HCT116 (cell line): ENCODE measurements at regions not wholly inside any gene's neighbourhood (a gene's known extent, or its start where the extent isn't known, plus 50 kb on each side); places are given as distances from the start of the nearest gene placed in this dataset.

Experiments
- ATAC-seq: fragments of 200-7000 bp; cut with Tn5 transposase; 2 replicates; pipeline ENCODE4 v1.9.1; 2020; ENCODE audit warnings: mild to moderate bottlenecking, moderate library complexity
- BruUV-seq: library from RNA; stranded (reverse); fragments of 400-500 nt; replicated peaks from 2 replicates; lab custom pipeline; 2021; lab: Mats Ljungman, UMichigan
- CTCF ChIA-PET: fragments of 300-600 bp; sonication (Branson Sonifier 250); formaldehyde crosslinking; loops from one replicate; lab custom pipeline; 2021; ENCODE audit warnings: antibody characterized with exemption; lab: Charles Lee
- POLR2A ChIA-PET: fragments of 300-600, 350-600 bp; sonication (Branson Sonifier 250); formaldehyde crosslinking; loops from one replicate; lab custom pipeline; 2021; ENCODE audit warnings: antibody characterized with exemption; lab: Charles Lee
- RAD21 ChIA-PET, 2 experiments: fragments of 300-600 bp; sonication (Branson Sonifier 250); formaldehyde crosslinking; loops; one replicate each; lab custom pipeline; 2023; ENCODE audit warnings: low total read pairs in 2 of 2; ENCODE audit not compliant: uncharacterized antibody in 2 of 2, unreplicated experiment in 2 of 2, low non-redundant PET in 1 of 2; lab: Charles Lee
- DNase-seq: peaks from one replicate; pipeline ENCODE4 v3.0.0-alpha.2; 2010; ENCODE audit warnings: low read depth, low spot score
- H2AFZ ChIP-seq: fragments of 200-600 bp; shearing (Covaris generic), sonication (generic); 2 replicates; pipeline ENCODE4 v1.6.1; 2017; ENCODE audit warnings: low read depth, mixed run types, mixed read lengths, antibody characterized with exemption, low read length; ENCODE audit not compliant: poor library complexity, severe bottlenecking
- H3K27ac ChIP-seq: 2 replicates; pipeline ENCODE4 v1.5.1; 2012; ENCODE audit warnings: low read depth, low read length
- H3K27me3 ChIP-seq: fragments of 200-600 bp; sonication (generic); 2 replicates; pipeline ENCODE4 v1.6.1; 2016; ENCODE audit warnings: mixed run types, low read length, mixed read lengths; ENCODE audit not compliant: insufficient read depth
- H3K36me3 ChIP-seq, 2 experiments: fragments of 200-500 bp in 1 of 2; fragments of 200-600 bp in 1 of 2; sonication (Bioruptor generic) in 1 of 2; sonication (generic) in 1 of 2; 2 replicates each; pipeline versions ENCODE4 v1.5.1 to v1.6.1; 2014 to 2016; ENCODE audit warnings: low read length in 2 of 2, inconsistent platforms in 1 of 2, mixed read lengths in 1 of 2, mixed run types in 1 of 2; ENCODE audit not compliant: insufficient read depth in 2 of 2, control insufficient read depth in 1 of 2
- H3K4me1 ChIP-seq, 2 experiments: fragments of 200-600 bp in 1 of 2; sonication (generic) in 1 of 2; 2 replicates each; pipeline versions ENCODE4 v1.5.1 to v1.6.1; 2012 to 2017; ENCODE audit warnings: low read length in 2 of 2, inconsistent platforms in 1 of 2, mild to moderate bottlenecking in 1 of 2, mixed read lengths in 1 of 2, mixed run types in 1 of 2, moderate library complexity in 1 of 2; ENCODE audit not compliant: insufficient read depth in 2 of 2, control insufficient read depth in 1 of 2
- H3K4me2 ChIP-seq: fragments of 200-600 bp; sonication (generic); 2 replicates; pipeline ENCODE4 v1.6.1; 2017; ENCODE audit warnings: mixed run types, low read length, mixed read lengths
- H3K4me3 ChIP-seq, 2 experiments: fragments of 200-600 bp in 1 of 2; sonication (generic) in 1 of 2; replicated peaks in 1 of 2; 2 replicates each; pipeline ENCODE4 v1.5.1; 2011 to 2016; ENCODE audit warnings: low read length in 2 of 2, control low read depth in 1 of 2, low read depth in 1 of 2, mild to moderate bottlenecking in 1 of 2, mixed read lengths in 1 of 2, mixed run types in 1 of 2
- H3K79me2 ChIP-seq: fragments of 200-600 bp; sonication (generic); 2 replicates; pipeline ENCODE4 v1.6.1; 2017; ENCODE audit warnings: mild to moderate bottlenecking, mixed run types, low read length, moderate library complexity, mixed read lengths; ENCODE audit not compliant: insufficient read depth
- H3K9ac ChIP-seq: fragments of 200-600 bp; sonication (generic); 2 replicates; pipeline ENCODE4 v1.6.1; 2016; ENCODE audit warnings: low read length, mixed read lengths
- H3K9me2 ChIP-seq: fragments of 200-600 bp; sonication (generic), shearing (Covaris generic); 2 replicates; pipeline ENCODE4 v1.6.1; 2017; ENCODE audit warnings: mixed run types, mild to moderate bottlenecking, moderate library complexity; ENCODE audit not compliant: insufficient read depth
- H3K9me3 ChIP-seq, 2 experiments: fragments of 200-500 bp in 1 of 2; fragments of 200-600 bp in 1 of 2; sonication (Bioruptor generic) in 1 of 2; sonication (generic) in 1 of 2; 2 replicates each; pipeline ENCODE4 v1.6.1; 2014 to 2017; ENCODE audit warnings: low read length in 2 of 2, mixed read lengths in 2 of 2, inconsistent platforms in 1 of 2, low read depth in 1 of 2, mild to moderate bottlenecking in 1 of 2, mixed run types in 1 of 2, moderate library complexity in 1 of 2; ENCODE audit not compliant: control insufficient read depth in 1 of 2, insufficient read depth in 1 of 2
- H4K20me1 ChIP-seq: fragments of 200-600 bp; sonication (generic), shearing (Covaris generic); 2 replicates; pipeline ENCODE4 v1.6.1; 2017; ENCODE audit warnings: mixed run types, mild to moderate bottlenecking, moderate library complexity; ENCODE audit not compliant: insufficient read depth
- CBX3 ChIP-seq: IDR thresholded peaks from 2 replicates; pipeline ENCODE4 v1.6.1; 2012; ENCODE audit warnings: low read depth
- CEBPB ChIP-seq: IDR thresholded peaks from 2 replicates; pipeline ENCODE4 v1.6.1; 2012; ENCODE audit warnings: low read depth
- EZH2 ChIP-seq: fragments of 200-600 bp; sonication (generic); IDR thresholded peaks from 2 replicates; pipeline ENCODE4 v1.6.1; 2017; ENCODE audit warnings: antibody characterized with exemption, mixed run types
- EZH2phosphoT487 ChIP-seq: fragments of 200-600 bp; IDR thresholded peaks from 2 replicates; pipeline ENCODE4 v1.6.1; 2018; ENCODE audit warnings: antibody characterized with exemption, borderline replicate concordance
- JUND ChIP-seq: IDR thresholded peaks from 2 replicates; pipeline ENCODE4 v1.6.1; 2012
- RAD21 ChIP-seq: IDR thresholded peaks from 2 replicates; pipeline ENCODE4 v1.6.1; 2012; ENCODE audit warnings: low read depth, mild to moderate bottlenecking
- REST ChIP-seq: IDR thresholded peaks from 2 replicates; pipeline ENCODE4 v1.6.1; 2012; ENCODE audit warnings: low read depth
- SP1 ChIP-seq: IDR thresholded peaks from 2 replicates; pipeline ENCODE4 v1.6.1; 2012; ENCODE audit warnings: low read depth
- SRF ChIP-seq: IDR thresholded peaks from 2 replicates; pipeline ENCODE4 v1.6.1; 2012; ENCODE audit warnings: low read depth
- TCF7L2 ChIP-seq: IDR thresholded peaks from 2 replicates; pipeline ENCODE4 v1.7.0; 2011; ENCODE audit warnings: borderline replicate concordance, inconsistent platforms; ENCODE audit not compliant: insufficient read depth, insufficient read length; ENCODE audit errors: extremely low read depth
- intact Hi-C: fragments of 100-400 bp; cut with micrococcal nuclease; formaldehyde crosslinking; loops from 2 replicates; pipeline ENCODE4 v1.10.0; 2022
- TF ChIP-seq, protein P1 (sequence below), 3 experiments: fragments of 200-600 bp in 1 of 3; sonication (generic) in 1 of 3; IDR thresholded peaks in 2 of 3; conservative IDR thresholded peaks in 1 of 3; 2 replicates each; pipeline ENCODE4 v1.5.1; 2012 to 2017; ENCODE audit warnings: low read depth in 2 of 3, low read length in 2 of 3, antibody characterized with exemption in 1 of 3, borderline replicate concordance in 1 of 3, control low read depth in 1 of 3, mild to moderate bottlenecking in 1 of 3, mixed read lengths in 1 of 3, mixed run types in 1 of 3, moderate library complexity in 1 of 3; ENCODE audit not compliant: insufficient read depth in 1 of 3

DNA sequence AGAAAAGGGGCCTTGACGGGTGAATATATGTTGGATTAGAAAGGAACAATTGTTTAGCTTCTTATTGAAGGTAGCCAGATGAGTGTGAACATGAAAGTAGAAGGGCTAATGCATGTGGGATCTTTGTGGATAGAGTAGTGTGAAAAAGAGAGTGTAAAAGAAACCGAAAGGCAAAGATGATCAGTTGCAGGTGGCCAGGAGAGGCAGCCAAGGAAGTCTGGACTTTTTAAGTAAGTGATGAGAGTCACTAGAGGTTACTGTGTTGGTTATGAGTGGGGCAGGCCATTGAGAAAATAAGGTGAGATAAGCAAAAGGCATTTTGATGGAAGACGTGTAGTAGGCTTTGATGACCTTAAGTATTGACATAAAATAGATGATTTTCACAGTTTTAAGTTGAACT is 64.7 kb upstream of the ETV1 start:
- Histone ChIP-seq H4K20me1 (no peaks in the 10 kb centered on the region), H3K4me2 (no peak overlapping the region), H3K27ac (no peak overlapping the region), H3K4me1 (no peaks in the 10 kb centered on the region), H3K4me3 (no peak overlapping the region), H3K9ac (no peak overlapping the region), H3K9me2 (no peaks in the 10 kb centered on the region), H3K9me3 (no peaks in the 10 kb centered on the region), H3K36me3 (no peaks in the 10 kb centered on the region), H3K79me2 (no peaks in the 10 kb centered on the region), H3K27me3 (no peaks in the 10 kb centered on the region), H2AFZ (no peak overlapping the region)
- ChIA-PET POLR2A (no interaction called here), RAD21 (no interaction called here), CTCF (no interaction called here)
- intact Hi-C loops: no loop called here
- DNase-seq (no peak), ATAC-seq (no peak)
- BruUV-seq: no TSS peak
- no peak for TF ChIP-seq EZH2phosphoT487
- no peak for TF ChIP-seq JUND
- TF ChIP-seq CBX3: no peak
- TF ChIP-seq REST: no peak
- no peak for TF ChIP-seq CEBPB
- no peak for TF ChIP-seq RAD21
- no peak for TF ChIP-seq SRF
- TF ChIP-seq, protein P1, sequence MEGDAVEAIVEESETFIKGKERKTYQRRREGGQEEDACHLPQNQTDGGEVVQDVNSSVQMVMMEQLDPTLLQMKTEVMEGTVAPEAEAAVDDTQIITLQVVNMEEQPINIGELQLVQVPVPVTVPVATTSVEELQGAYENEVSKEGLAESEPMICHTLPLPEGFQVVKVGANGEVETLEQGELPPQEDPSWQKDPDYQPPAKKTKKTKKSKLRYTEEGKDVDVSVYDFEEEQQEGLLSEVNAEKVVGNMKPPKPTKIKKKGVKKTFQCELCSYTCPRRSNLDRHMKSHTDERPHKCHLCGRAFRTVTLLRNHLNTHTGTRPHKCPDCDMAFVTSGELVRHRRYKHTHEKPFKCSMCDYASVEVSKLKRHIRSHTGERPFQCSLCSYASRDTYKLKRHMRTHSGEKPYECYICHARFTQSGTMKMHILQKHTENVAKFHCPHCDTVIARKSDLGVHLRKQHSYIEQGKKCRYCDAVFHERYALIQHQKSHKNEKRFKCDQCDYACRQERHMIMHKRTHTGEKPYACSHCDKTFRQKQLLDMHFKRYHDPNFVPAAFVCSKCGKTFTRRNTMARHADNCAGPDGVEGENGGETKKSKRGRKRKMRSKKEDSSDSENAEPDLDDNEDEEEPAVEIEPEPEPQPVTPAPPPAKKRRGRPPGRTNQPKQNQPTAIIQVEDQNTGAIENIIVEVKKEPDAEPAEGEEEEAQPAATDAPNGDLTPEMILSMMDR (IDR thresholded peaks at IDR 0.05 in 2 of 3, conservative IDR thresholded peaks at IDR 0.05 in 1 of 3; ENCODE audit: borderline replicate concordance in 1 of 3, insufficient read depth in 1 of 3, low read depth in 2 of 3, low read length in 2 of 3): no peak
- TF ChIP-seq TCF7L2: no peak
- TF ChIP-seq EZH2: no peak
- no peak for TF ChIP-seq SP1
